Stomach (tissue), 8 donors: ENCODE measurements at regions not wholly inside any gene's neighbourhood (a gene's known extent, or its start where the extent isn't known, plus 50 kb on each side); places are given as distances from the start of the nearest gene placed in this dataset.

Experiments
- DNase-seq, 2 donors: peaks; one replicate each; pipeline versions ENCODE4 v3.0.0 to v3.0.0-alpha.2; 2013 to 2019
- H3K27ac ChIP-seq, 5 donors: fragments of 200-600 bp in 4 of 5; sonication (generic) in 4 of 5; one replicate each; pipeline ENCODE4 v1.5.1; 2013 to 2019; ENCODE audit warnings: mild to moderate bottlenecking in 1 of 5, moderate library complexity in 1 of 5
- H3K27me3 ChIP-seq, 3 donors: fragments of 200-600 bp; sonication (generic); one replicate each; pipeline ENCODE4 v1.5.1; 2017 to 2019; ENCODE audit warnings: mixed run types in 1 of 3
- H3K36me3 ChIP-seq, 4 donors: fragments of 200-600 bp; sonication (generic); 1 replicate in 3 of 4; 2 replicates in 1 of 4; pipeline ENCODE4 v1.5.1; 2016 to 2019
- H3K4me1 ChIP-seq, 4 donors: fragments of 200-600 bp; sonication (generic); one replicate each; pipeline ENCODE4 v1.5.1; 2016 to 2019
- H3K4me3 ChIP-seq, 4 donors: fragments of 200-600 bp; sonication (generic) in 3 of 4; one replicate each; pipeline ENCODE4 v1.5.1; 2016 to 2019; ENCODE audit warnings: mild to moderate bottlenecking in 1 of 4
- H3K9me3 ChIP-seq, 4 donors: fragments of 200-600 bp; sonication (generic); one replicate each; pipeline ENCODE4 v1.5.1; 2016 to 2019
- CTCF ChIP-seq, 7 experiments: fragments of 450-650 bp in 4 of 7; fragments of 200-600 bp in 3 of 7; sonication (generic) in 3 of 7; IDR thresholded peaks; one replicate each; pipeline ENCODE4 v1.5.1; 2016 to 2019; ENCODE audit warnings: antibody characterized with exemption in 7 of 7, control low read depth in 2 of 7, mild to moderate bottlenecking in 1 of 7
- EP300 ChIP-seq: sonication (generic); formaldehyde crosslinking; IDR thresholded peaks from one replicate; pipeline ENCODE4 v1.6.1; 2017; ENCODE audit warnings: antibody characterized with exemption
- POLR2A ChIP-seq, 4 donors: fragments of 450-650 bp; IDR thresholded peaks; one replicate each; pipeline ENCODE4 v1.6.1; 2016; ENCODE audit warnings: antibody characterized with exemption in 4 of 4, control low read depth in 2 of 4, mild to moderate bottlenecking in 1 of 4, moderate library complexity in 1 of 4
- POLR2AphosphoS5 ChIP-seq, 3 donors: sonication (generic); formaldehyde crosslinking; IDR thresholded peaks; one replicate each; pipeline ENCODE4 v1.6.1; 2016; ENCODE audit warnings: antibody characterized with exemption in 3 of 3
- WGBS, 5 donors: extraction: QIAGEN DNeasy Blood & Tissue Kit in 3 of 5; methylation state at CpG; one replicate each; pipeline versions ENCODE4 v1.1.5 to v1.1.7; 2013 to 2018; 5-methylcytosine and 5-hydroxymethylcytosine counted together
- intact Hi-C: fragments of 100-400 bp; cut with DNase I; formaldehyde crosslinking; loops from one replicate; pipeline ENCODE4 v1.15.1; 2023; ENCODE audit warnings: low total_unique reads
- donor health status: healthy with polysubstance abuse.
- donor health status: Bipolar disorder and iron deficiency.
- donor health status: healthy.

GRCh38 chr2:105187531-105187930 lies 54.0 kb upstream of the GPR45 start:
- Histone ChIP-seq H3K36me3 (no peaks in the 10 kb centered on the region), H3K27ac (no peak overlapping the region), H3K9me3 (peaks cover 0 to 12% (median 3%) of the 10 kb centered on the region in 4 donors), H3K27me3 (peaks cover 0 to 12% (median 0%) of the 10 kb centered on the region in 3 donors), H3K4me3 (no peak overlapping the region), H3K4me1 (peaks cover 0 to 7% (median 0%) of the 10 kb centered on the region in 4 donors)
- 78 to 90% (median 81%) methylated on average over 7 of the region's 7 CpGs for WGBS, 5 donors
- intact Hi-C loops: no loop called here
- TF ChIP-seq POLR2AphosphoS5 (IDR thresholded peaks at IDR 0.05): no peak
- no peak for TF ChIP-seq EP300
- no peak for TF ChIP-seq POLR2A (IDR thresholded peaks at IDR 0.05)
- TF ChIP-seq CTCF (IDR thresholded peaks at IDR 0.05): no peak
- DNase-seq: no peak

- H3K9me3 ChIP-seq: peaks cover 0 to 12% (median 3%) of the 10 kb centered on the region in 4 donors
- intact Hi-C loops: no loop called here
- no peaks in the 10 kb centered on the region for H3K36me3 ChIP-seq
- H3K4me3 ChIP-seq: no peak overlapping the region
- no peak for DNase-seq
- no peak overlapping the region for H3K27ac ChIP-seq
- H3K27me3 ChIP-seq: peaks cover 0 to 7% (median 0%) of the 10 kb centered on the region in 3 donors
- TF ChIP-seq POLR2AphosphoS5 (IDR thresholded peaks at IDR 0.05) (no peak), EP300 (no peak), POLR2A (IDR thresholded peaks at IDR 0.05) (no peak), CTCF (IDR thresholded peaks at IDR 0.05) (no peak)
- 79 to 87% (median 83%) methylated on average over 4 of the region's 4 CpGs for WGBS, 5 donors
- H3K4me1 ChIP-seq: peaks cover 0 to 7% (median 0%) of the 10 kb centered on the region in 4 donors
Observed at GRCh38 chr2:105188343-105188742, 53.2 kb upstream of the GPR45 start.
